DND-41 (cell line): ENCODE measurements at regions not wholly inside any gene's neighbourhood (a gene's known extent, or its start where the extent isn't known, plus 50 kb on each side); places are given as distances from the start of the nearest gene placed in this dataset.

Experiments
- ATAC-seq: fragments of 200-7000 bp; cut with Tn5 transposase; 3 replicates; pipeline ENCODE4 v1.9.1; 2021; ENCODE audit warnings: low read depth; ENCODE audit not compliant: insufficient read depth
- DNase-seq: peaks from one replicate; pipeline ENCODE4 v3.0.0-alpha.2; 2020
- H2AFZ ChIP-seq: 2 replicates; pipeline ENCODE4 v1.6.0; 2012; ENCODE audit warnings: low read depth, low read length
- H3K27ac ChIP-seq: 2 replicates; pipeline ENCODE4 v1.5.1; 2012; ENCODE audit warnings: low read length, inconsistent platforms
- H3K27me3 ChIP-seq: fragments of 200-600 bp; sonication (generic); 2 replicates; pipeline ENCODE4 v1.6.0; 2012; ENCODE audit warnings: low read length, mild to moderate bottlenecking, inconsistent platforms; ENCODE audit not compliant: insufficient read depth, poor library complexity
- H3K36me3 ChIP-seq: 2 replicates; pipeline ENCODE4 v1.5.1; 2012; ENCODE audit warnings: low read length, inconsistent platforms; ENCODE audit not compliant: insufficient read depth
- H3K4me1 ChIP-seq: 2 replicates; pipeline ENCODE4 v1.5.1; 2012; ENCODE audit warnings: mild to moderate bottlenecking, low read length; ENCODE audit not compliant: insufficient read depth
- H3K4me2 ChIP-seq: 2 replicates; pipeline ENCODE4 v1.6.0; 2012; ENCODE audit warnings: mild to moderate bottlenecking, moderate library complexity, low read length, inconsistent platforms; ENCODE audit not compliant: insufficient read depth
- H3K4me3 ChIP-seq, 2 experiments: fragments of 200-600 bp in 1 of 2; shearing (Covaris generic) in 1 of 2; 2 replicates each; pipeline ENCODE4 v1.5.1; 2012 to 2016; ENCODE audit warnings: inconsistent platforms in 2 of 2, low read length in 2 of 2, mild to moderate bottlenecking in 2 of 2, low read depth in 1 of 2, moderate library complexity in 1 of 2
- H3K79me2 ChIP-seq: 2 replicates; pipeline ENCODE4 v1.6.0; 2012; ENCODE audit warnings: low read length, inconsistent platforms; ENCODE audit not compliant: insufficient read depth
- H3K9ac ChIP-seq: 2 replicates; pipeline ENCODE4 v1.6.0; 2012; ENCODE audit warnings: low read depth, mild to moderate bottlenecking, inconsistent platforms, low read length, moderate library complexity
- H3K9me3 ChIP-seq: 2 replicates; pipeline ENCODE4 v1.5.1; 2012; ENCODE audit warnings: low read length, moderate library complexity, mild to moderate bottlenecking, inconsistent platforms; ENCODE audit not compliant: insufficient read depth, severe bottlenecking
- H4K20me1 ChIP-seq: 2 replicates; pipeline ENCODE4 v1.6.0; 2012; ENCODE audit warnings: low read length; ENCODE audit not compliant: insufficient read depth
- CTCF ChIP-seq: IDR thresholded peaks from 2 replicates; pipeline ENCODE4 v1.5.1; 2012; ENCODE audit warnings: borderline replicate concordance, low read length, moderate library complexity, mild to moderate bottlenecking; ENCODE audit not compliant: poor library complexity, severe bottlenecking; ENCODE audit errors: extremely low read depth
- EZH2 ChIP-seq: IDR thresholded peaks from 3 replicates; pipeline ENCODE4 v1.6.1; 2012; ENCODE audit warnings: borderline replicate concordance, low read depth, mild to moderate bottlenecking, moderate library complexity, low read length, inconsistent platforms; ENCODE audit not compliant: severe bottlenecking

- Histone ChIP-seq H3K79me2 (no peaks in the 10 kb centered on the region), H2AFZ (0 out of 2 replicates have a peak overlapping the region, but pooled peaks have one; percentile 53), H3K9ac (no peak overlapping the region), H4K20me1 (no peaks in the 10 kb centered on the region), H3K27me3 (no peaks in the 10 kb centered on the region), H3K4me2 (no peak overlapping the region), H3K4me1 (no peaks in the 10 kb centered on the region), H3K27ac (no peak overlapping the region), H3K9me3 (no peaks in the 10 kb centered on the region), H3K36me3 (no peaks in the 10 kb centered on the region), H3K4me3 (no peak overlapping the region)
- no peak for TF ChIP-seq EZH2
- TF ChIP-seq CTCF: no peak
- DNase-seq (no peak), ATAC-seq (no peak)
Measured at GRCh38 chr6:131357501-131357900, 215.5 kb upstream of the ARG1 start.

DNA sequence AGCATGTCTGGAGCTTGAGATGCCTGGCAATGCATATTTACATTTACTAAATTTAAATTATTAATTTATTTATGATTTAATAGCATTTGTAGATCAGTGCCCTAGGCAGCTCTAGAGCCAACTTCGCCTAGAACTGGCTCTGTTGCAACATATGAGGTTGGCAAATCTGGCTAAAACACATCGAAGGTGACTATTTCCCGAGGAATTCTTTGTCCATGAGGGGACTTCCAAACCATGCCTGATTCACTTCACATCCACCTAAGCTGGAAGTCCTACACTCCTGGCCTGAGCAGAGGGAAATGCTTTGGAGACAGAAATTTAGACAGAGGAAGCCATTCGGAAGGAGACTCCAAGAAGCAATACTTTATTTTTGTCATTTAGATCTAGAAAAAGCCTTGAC, 211.0 kb upstream of the ARG1 start:
- DNase-seq (no peak), ATAC-seq (no peak)
- H3K79me2 ChIP-seq: no peaks in the 10 kb centered on the region
- no peaks in the 10 kb centered on the region for H3K9me3 ChIP-seq
- no peaks in the 10 kb centered on the region for H4K20me1 ChIP-seq
- no peak overlapping the region for H3K9ac ChIP-seq
- TF ChIP-seq EZH2 (no peak), CTCF (no peak)
- H2AFZ ChIP-seq: no peak overlapping the region
- no peak overlapping the region for H3K4me2 ChIP-seq
- peaks cover under 1% of the 10 kb centered on the region; the same call in 1 of the 2 replicates for H3K4me1 ChIP-seq
- no peak overlapping the region for H3K27ac ChIP-seq
- H3K27me3 ChIP-seq: no peaks in the 10 kb centered on the region
- no peak overlapping the region for H3K4me3 ChIP-seq
- no peaks in the 10 kb centered on the region for H3K36me3 ChIP-seq

- Histone ChIP-seq H3K4me2 (no peak overlapping the region), H3K4me1 (peaks cover 6% of the 10 kb centered on the region; the same call in 1 of the 2 replicates), H2AFZ (no peak overlapping the region), H3K9ac (no peak overlapping the region), H3K27ac (no peak overlapping the region), H3K27me3 (no peaks in the 10 kb centered on the region), H3K9me3 (no peaks in the 10 kb centered on the region), H3K4me3 (no peak overlapping the region), H3K36me3 (no peaks in the 10 kb centered on the region), H4K20me1 (no peaks in the 10 kb centered on the region), H3K79me2 (no peaks in the 10 kb centered on the region)
- DNase-seq: no peak
- no peak for ATAC-seq
- TF ChIP-seq EZH2 (no peak), CTCF (no peak)
Measured at GRCh38 chr6:131362696-131363095, 210.3 kb upstream of the ARG1 start.
